MM.1S (cell line): ENCODE measurements at regions not wholly inside any gene's neighbourhood (a gene's known extent, or its start where the extent isn't known, plus 50 kb on each side); places are given as distances from the start of the nearest gene placed in this dataset.

Experiments
- DNase-seq: peaks from one replicate; pipeline ENCODE4 v3.0.0-alpha.2; 2015
- H2AFZ ChIP-seq: fragments of 300-600 bp; sonication (generic); 2 replicates; pipeline ENCODE4 v1.6.0; 2016; ENCODE audit warnings: antibody characterized with exemption, low read length
- H3F3A ChIP-seq: fragments of 300-600 bp; sonication (generic); 2 replicates; pipeline ENCODE4 v1.6.1; 2016; ENCODE audit warnings: mild to moderate bottlenecking, antibody characterized with exemption, low read length, moderate library complexity, mixed read lengths; ENCODE audit not compliant: insufficient read depth
- H3K27ac ChIP-seq: fragments of 300-600 bp; sonication (generic); 2 replicates; pipeline ENCODE4 v1.5.1; 2016; ENCODE audit warnings: mild to moderate bottlenecking, low read length
- H3K27me3 ChIP-seq: fragments of 300-600 bp; sonication (generic); replicated peaks from 2 replicates; pipeline ENCODE4 v1.6.0; 2016; ENCODE audit warnings: low read length; ENCODE audit not compliant: insufficient read depth
- H3K36me3 ChIP-seq: fragments of 300-600 bp; sonication (generic); replicated peaks from 2 replicates; pipeline ENCODE4 v1.6.1; 2016; ENCODE audit warnings: mild to moderate bottlenecking, low read length, mixed read lengths; ENCODE audit not compliant: insufficient read depth
- H3K4me1 ChIP-seq: fragments of 300-600 bp; sonication (generic); 2 replicates; pipeline ENCODE4 v1.6.1; 2016; ENCODE audit warnings: low read length, mixed read lengths
- H3K4me2 ChIP-seq: fragments of 300-600 bp; sonication (generic); 2 replicates; pipeline ENCODE4 v1.6.0; 2016; ENCODE audit warnings: low read depth, low read length
- H3K4me3 ChIP-seq: fragments of 300-600 bp; sonication (generic); 2 replicates; pipeline ENCODE4 v1.5.1; 2016; ENCODE audit warnings: low read length, mixed read lengths
- H3K79me2 ChIP-seq: fragments of 300-600 bp; sonication (generic); 2 replicates; pipeline ENCODE4 v1.6.1; 2016; ENCODE audit warnings: mixed run types, low read length, mixed read lengths
- H3K9ac ChIP-seq: fragments of 300-600 bp; sonication (generic); 2 replicates; pipeline ENCODE4 v1.6.1; 2016; ENCODE audit warnings: low read length, mixed read lengths
- H3K9me2 ChIP-seq: fragments of 300-600 bp; sonication (generic); replicated peaks from 2 replicates; pipeline ENCODE4 v1.6.1; 2016; ENCODE audit warnings: mild to moderate bottlenecking, low read length, mixed read lengths; ENCODE audit not compliant: insufficient read depth
- H3K9me3 ChIP-seq: fragments of 300-600 bp; sonication (generic); replicated peaks from 2 replicates; pipeline ENCODE4 v1.6.1; 2016; ENCODE audit warnings: mild to moderate bottlenecking, low read length, mixed read lengths; ENCODE audit not compliant: insufficient read depth
- H4K20me1 ChIP-seq: fragments of 300-600 bp; sonication (generic); 2 replicates; pipeline ENCODE4 v1.6.1; 2016; ENCODE audit warnings: mild to moderate bottlenecking, low read length, moderate library complexity, mixed read lengths; ENCODE audit not compliant: insufficient read depth
- CTCF ChIP-seq: fragments of 300-600 bp; sonication (generic); IDR thresholded peaks from 2 replicates; pipeline ENCODE4 v1.5.1; 2016; ENCODE audit warnings: antibody characterized with exemption, low read length, mixed read lengths
- EZH2 ChIP-seq: fragments of 300-600 bp; sonication (generic); optimal IDR thresholded peaks from 2 replicates; pipeline ENCODE3; 2017; ENCODE audit warnings: low read depth, mild to moderate bottlenecking, antibody characterized with exemption, low read length, mixed read lengths
- EZH2phosphoT487 ChIP-seq: fragments of 300-600 bp; sonication (generic); IDR thresholded peaks from 2 replicates; pipeline ENCODE4 v1.6.1; 2018; ENCODE audit warnings: antibody characterized with exemption, low read length

- no peak overlapping the region for H3K9ac ChIP-seq
- no peaks in the 10 kb centered on the region for H3K9me2 ChIP-seq
- H3K27ac ChIP-seq, result no peak overlapping the region
- no peaks in the 10 kb centered on the region for H3K4me1 ChIP-seq
- no peak overlapping the region for H3K4me3 ChIP-seq
- no peaks in the 10 kb centered on the region for H3K36me3 ChIP-seq
- TF ChIP-seq CTCF (no peak), EZH2phosphoT487 (no peak), EZH2 (no peak)
- H3K4me2 ChIP-seq, result no peak overlapping the region
- H3K9me3 ChIP-seq, result no peaks in the 10 kb centered on the region
- H4K20me1 ChIP-seq, result no peaks in the 10 kb centered on the region
- DNase-seq, result no peak
- H2AFZ ChIP-seq, result no peak overlapping the region
- H3F3A ChIP-seq, result no peaks in the 10 kb centered on the region
- peaks cover 94% of the 10 kb centered on the region for H3K27me3 ChIP-seq
- H3K79me2 ChIP-seq, result no peaks in the 10 kb centered on the region
Observed at GRCh38 chr22:44572414-44573207, 74.6 kb upstream of the RTL6 start.

GRCh38 chr22:44571566-44572413 lies 73.8 kb upstream of the RTL6 start:
- Histone ChIP-seq H3K9me3 (no peaks in the 10 kb centered on the region), H3F3A (no peaks in the 10 kb centered on the region), H3K9me2 (no peaks in the 10 kb centered on the region), H3K4me1 (no peaks in the 10 kb centered on the region), H3K9ac (no peak overlapping the region), H3K4me3 (no peak overlapping the region), H3K4me2 (no peak overlapping the region), H4K20me1 (no peaks in the 10 kb centered on the region), H3K27ac (no peak overlapping the region), H3K36me3 (no peaks in the 10 kb centered on the region), H3K79me2 (no peaks in the 10 kb centered on the region), H2AFZ (no peak overlapping the region), H3K27me3 (peaks cover 93% of the 10 kb centered on the region)
- 0 out of 2 replicates have a peak, but pooled peaks have one; percentile 35 for TF ChIP-seq EZH2phosphoT487
- TF ChIP-seq EZH2, result no peak
- TF ChIP-seq CTCF, result no peak
- no peak for DNase-seq

GRCh38 chr22:44570476-44571445 lies 72.7 kb upstream of the RTL6 start:
- H3K79me2 ChIP-seq, result no peaks in the 10 kb centered on the region
- no peaks in the 10 kb centered on the region for H3K9me2 ChIP-seq
- TF ChIP-seq CTCF, result no peak
- no peak for TF ChIP-seq EZH2
- TF ChIP-seq EZH2phosphoT487, result no peak
- H3K4me1 ChIP-seq, result no peaks in the 10 kb centered on the region
- no peak overlapping the region for H2AFZ ChIP-seq
- no peaks in the 10 kb centered on the region for H3K9me3 ChIP-seq
- no peaks in the 10 kb centered on the region for H3K36me3 ChIP-seq
- no peak overlapping the region for H3K4me2 ChIP-seq
- no peaks in the 10 kb centered on the region for H3F3A ChIP-seq
- H3K27ac ChIP-seq, result no peak overlapping the region
- H3K9ac ChIP-seq, result no peak overlapping the region
- no peak overlapping the region for H3K4me3 ChIP-seq
- H4K20me1 ChIP-seq, result no peaks in the 10 kb centered on the region
- H3K27me3 ChIP-seq, result peaks cover 94% of the 10 kb centered on the region
- no peak for DNase-seq
